Eye (tissue), 1 donor: ENCODE measurements at regions not wholly inside any gene's neighbourhood (a gene's known extent, or its start where the extent isn't known, plus 50 kb on each side); places are given as distances from the start of the nearest gene placed in this dataset.
A peak's percentile ranks its signal among the peaks of the same experiment; 100 is the strongest.
"Not testable (repeated sequence)": the region's sequence is repeated elsewhere in the genome, so short reads cannot be mapped to it uniquely, and the experiment has no call there.

ENCODE experiments used
- DNase-seq: peaks from one replicate; pipeline ENCODE4 v3.0.0-alpha.2; 2015

- DNase-seq = no peak
These were observed 1355.1 kb downstream of the HACE1 start for GRCh38 chr6:103504501-103505154.

- DNase-seq = not testable (repeated sequence)
These were observed 1363.1 kb downstream of the HACE1 start for GRCh38 chr6:103496588-103496987.

- DNase-seq = no peak
These were observed 1403.1 kb downstream of the HACE1 start for GRCh38 chr6:103456652-103457051.

GRCh38 chr6:103455275-103455674 is 1404.4 kb downstream of the HACE1 start:
- no peak for DNase-seq

DNA sequence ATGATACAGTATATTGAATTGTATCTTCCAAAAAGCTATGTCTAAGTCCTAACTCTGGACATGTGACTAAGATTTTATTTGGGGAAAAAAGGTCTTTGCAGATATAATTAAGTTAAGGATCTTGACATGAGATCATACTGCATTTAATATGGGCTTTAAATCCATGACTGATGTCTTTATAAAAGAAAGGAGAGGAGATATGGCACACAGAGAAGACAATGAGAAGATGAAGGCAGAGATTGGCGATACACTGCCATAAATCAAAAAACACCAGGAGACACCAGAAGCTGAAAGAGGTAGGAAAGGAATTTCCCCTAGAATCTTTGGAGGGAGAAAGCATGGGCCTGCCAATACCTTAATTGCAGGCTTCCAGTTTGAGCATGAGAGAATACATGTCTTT is 1450.2 kb downstream of the HACE1 start:
- no peak for DNase-seq

DNA sequence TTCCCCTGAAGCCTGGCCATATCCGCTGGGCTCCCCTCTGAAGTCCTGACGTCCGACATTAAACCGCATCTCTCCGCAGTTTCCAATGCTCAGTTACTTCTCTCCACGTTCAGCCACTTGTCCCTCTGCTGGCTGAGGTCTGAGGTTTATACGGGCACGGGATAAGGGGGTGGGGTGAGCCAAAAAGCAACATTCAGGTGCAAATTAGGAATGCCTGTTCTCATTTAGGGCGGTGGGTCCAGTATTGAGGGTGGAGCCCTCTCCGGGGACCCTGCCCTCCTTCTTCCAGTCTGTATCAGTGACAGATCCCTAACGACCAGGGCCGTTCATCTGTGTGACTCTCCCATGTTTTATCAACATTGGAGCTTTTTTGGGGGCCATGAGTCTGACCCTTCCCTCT is 1454.4 kb downstream of the HACE1 start:
- no peak for DNase-seq

DNA sequence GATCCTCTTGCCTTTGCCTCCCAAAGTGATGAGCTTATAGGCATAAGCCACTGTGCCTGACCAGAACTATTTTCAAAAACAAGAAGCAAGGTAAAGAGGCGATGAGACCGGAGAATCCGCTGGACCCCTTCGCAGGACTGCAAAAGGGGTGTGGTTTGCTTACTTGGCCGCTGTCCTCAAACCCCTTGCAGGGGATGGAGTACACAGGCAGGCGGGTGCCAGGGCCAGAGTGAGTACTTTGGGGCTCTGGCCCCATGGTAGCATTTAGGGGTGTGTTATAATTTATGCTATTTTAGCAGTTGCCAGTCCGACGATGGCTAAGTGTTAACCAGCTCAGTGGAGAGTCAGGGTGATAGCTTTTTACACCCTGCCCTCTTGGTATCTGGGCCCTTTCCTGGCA is 1454.9 kb downstream of the HACE1 start:
- DNase-seq = no peak

- DNase-seq = no peak
These were observed 1463.0 kb downstream of the HACE1 start for GRCh38 chr6:103396768-103397167.

DNA sequence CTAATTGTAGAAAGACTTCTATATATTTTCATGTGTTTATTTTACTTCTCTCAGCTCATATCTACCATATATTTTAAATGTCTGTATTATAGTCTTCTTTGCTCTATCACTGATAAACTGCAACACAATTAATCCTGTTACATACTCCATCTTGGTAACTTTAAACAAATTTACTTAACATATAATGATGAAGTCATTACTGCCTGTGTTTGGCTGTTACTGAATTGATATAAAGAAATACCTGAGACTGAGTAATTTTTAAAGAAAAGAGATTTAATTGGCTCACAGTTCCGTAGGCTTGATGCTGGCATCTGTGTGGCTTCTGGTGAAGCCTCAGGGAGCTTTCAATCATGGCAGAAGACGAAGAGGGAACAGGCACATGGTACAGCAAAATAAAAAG is 1480.4 kb downstream of the HACE1 start:
- no peak for DNase-seq

DNA sequence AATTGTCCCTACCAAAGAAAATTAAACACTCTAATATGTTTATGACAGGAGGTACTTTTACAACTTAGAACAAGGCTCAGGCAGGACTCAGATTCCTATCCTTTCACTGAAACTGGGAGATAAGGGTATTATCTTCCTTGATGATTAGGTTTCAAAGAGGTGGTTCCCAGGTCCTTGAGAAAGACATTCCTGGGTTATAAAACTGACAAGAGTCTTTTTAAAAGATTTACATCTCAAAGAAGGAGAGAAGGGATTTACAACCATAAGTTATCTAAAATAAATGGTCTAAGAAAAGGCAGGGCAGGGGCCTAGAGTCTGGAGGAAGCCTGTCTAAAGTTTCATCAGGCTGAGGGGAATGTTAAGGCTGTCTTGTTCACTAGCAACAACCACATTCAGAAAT is 1492.5 kb downstream of the HACE1 start:
- no peak for DNase-seq

GRCh38 chr6:103356531-103356930 is 1503.2 kb downstream of the HACE1 start:
- no peak for DNase-seq

- DNase-seq = no peak
These were observed 1515.1 kb downstream of the HACE1 start for GRCh38 chr6:103344554-103345163.

- no peak for DNase-seq
These were observed 1524.3 kb downstream of the HACE1 start for GRCh38 chr6:103335412-103335811.

DNA sequence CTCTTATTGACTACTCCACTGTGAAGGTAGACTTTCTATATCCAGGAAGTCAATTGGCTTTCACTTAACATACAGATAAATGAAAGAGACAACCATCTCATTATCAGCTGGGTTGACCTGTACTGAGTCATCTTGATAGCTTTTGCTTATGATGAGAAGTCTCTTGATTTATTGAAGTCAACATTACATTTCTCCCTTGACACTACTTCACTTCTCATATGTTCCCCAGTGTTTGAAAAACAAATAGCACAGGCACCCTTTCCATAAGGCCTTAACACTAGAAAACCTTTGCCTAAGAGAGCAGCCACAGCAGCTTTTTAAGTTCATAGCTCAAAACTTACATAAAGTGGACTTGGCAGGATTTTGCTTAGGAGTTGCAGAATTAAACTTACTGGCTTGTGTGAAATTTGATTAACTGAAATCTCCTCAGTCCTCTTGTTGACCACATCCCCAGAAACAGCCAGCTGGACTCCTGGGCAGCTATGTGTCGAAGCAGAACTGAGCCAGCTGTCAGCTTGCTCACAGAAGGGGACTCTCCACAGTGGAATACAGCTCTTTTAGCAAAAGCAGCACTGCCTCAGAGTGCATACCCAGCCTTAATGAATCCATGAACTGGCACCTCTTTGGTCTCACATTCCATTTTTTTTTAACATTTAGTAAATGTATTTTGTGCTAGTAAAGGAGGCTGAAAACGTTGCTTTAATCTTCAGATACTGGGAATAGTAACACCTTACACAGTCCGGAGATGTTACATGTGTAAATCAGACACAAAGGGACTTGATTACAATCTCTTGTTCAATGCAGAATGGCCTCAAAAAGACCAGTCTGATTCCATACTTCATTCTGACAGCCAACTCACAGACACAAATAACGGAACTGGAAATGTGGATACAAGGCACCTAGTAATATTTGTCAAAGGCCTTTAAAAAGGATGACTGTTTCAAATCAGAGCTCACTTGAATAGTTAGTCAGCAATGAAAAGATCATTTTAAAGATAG is 1532.7 kb downstream of the HACE1 start:
- DNase-seq = peak; percentile 80

GRCh38 chr6:103313432-103313831 is 1546.3 kb downstream of the HACE1 start:
- DNase-seq = no peak

DNA sequence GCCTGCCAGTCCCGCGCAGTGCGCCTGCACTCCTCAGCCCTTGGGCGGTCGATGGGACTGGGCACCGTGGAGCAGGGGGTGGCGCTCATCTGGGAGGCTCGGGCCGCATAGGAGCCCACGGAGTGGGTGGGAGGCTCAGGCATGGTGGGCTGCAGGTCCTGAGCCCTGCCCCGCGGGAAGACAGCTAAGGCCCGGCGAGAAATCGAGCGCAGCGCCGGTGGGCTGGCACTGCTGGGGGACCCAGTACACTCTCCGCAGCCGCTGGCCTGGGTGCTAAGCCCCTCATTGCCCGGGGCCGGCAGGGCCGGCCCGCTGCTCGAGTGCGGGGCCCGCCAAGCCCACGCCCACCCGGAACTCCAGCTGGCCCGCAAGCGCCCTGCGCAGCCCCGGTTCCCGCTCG is 1565.3 kb downstream of the HACE1 start:
- not testable (repeated sequence) for DNase-seq

GRCh38 chr6:103284835-103285234 is 1574.9 kb downstream of the HACE1 start:
- no peak for DNase-seq

DNA sequence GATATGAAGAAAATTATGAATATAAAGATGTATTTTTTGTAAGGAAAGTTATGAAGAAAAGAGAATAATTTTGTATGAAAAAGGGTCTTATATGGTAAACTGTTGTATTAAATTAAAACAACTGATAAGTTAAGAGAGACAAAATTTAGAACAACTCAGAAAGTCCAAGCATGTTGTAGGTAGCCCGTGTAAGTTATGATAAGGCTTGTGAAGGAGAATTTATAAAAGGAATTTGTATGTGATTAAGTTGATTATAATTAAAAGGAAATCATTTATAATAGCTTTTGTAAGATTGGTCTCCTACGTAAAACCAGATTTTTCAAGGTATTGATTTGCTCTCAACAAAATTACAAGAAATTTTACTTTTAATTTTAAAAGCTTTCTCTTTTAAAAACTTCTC is 1579.3 kb downstream of the HACE1 start:
- DNase-seq = no peak

GRCh38 chr6:103277936-103278335 is 1581.8 kb downstream of the HACE1 start:
- DNase-seq = peak; percentile 27

- peak; percentile 54 for DNase-seq
These were observed 1586.7 kb downstream of the HACE1 start for GRCh38 chr6:103273048-103273447.

DNA sequence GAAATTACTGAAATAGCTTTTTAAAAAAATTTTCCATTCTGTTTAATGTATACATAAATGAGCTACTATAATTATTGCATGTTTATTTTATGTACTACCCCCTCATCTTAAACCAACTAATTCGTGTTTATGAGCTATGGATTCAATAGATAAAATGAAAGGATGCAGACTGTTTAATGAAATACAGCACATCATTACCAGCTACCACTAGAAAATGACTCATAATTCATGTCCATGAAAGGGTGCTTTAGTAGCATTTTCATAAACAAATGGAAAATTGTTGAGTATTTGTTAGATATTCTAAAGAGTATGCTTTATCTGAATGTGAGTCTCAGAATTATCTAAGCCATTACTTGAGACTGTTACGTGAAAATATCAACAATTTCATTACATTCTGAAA is 1590.1 kb downstream of the HACE1 start:
- no peak for DNase-seq

DNA sequence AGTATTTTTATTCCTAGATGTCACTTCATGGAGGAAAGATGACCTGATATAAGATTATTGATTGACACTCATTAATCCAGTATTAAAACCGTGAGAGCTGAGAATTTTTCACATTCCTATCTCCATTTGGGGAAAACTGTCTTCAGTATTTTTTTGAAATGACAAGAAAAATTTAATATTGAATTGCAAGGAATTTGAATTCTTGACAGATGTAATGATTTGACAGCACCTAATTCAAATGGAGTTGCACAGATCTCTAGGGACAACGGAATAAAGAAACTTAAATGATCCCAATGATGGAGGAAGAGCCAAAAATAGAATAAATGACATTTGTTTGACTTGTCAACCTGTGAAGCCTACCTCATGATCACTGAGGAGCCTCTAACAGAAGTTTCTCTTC is 1591.4 kb downstream of the HACE1 start:
- no peak for DNase-seq

DNA sequence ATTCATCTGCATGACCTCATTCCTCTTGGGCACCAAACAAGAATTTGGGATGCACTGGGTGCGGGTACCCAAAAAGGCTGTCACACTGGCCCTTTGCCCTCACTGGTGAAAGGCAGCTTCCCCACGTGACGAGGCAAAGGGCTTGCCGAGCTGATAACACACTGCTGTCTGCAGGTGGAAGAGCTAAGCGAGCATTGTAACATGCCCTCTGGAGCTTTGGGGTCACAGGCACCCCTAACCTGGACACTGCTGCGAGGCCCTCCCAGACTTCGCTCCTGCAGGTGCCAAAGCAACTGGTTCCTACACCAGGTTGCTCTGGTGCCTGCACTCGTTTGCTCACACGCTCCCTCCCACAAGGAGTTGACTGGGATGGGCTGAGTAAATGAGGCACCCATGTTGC is 1595.7 kb downstream of the HACE1 start:
- DNase-seq = no peak

- DNase-seq = no peak
These were observed 1604.6 kb downstream of the HACE1 start for GRCh38 chr6:103255132-103255531.
